ENCODE measurements at regions not wholly inside any gene's neighbourhood (a gene's known extent, or its start where the extent isn't known, plus 50 kb on each side); places are given as distances from the start of the nearest gene placed in this dataset.
A peak's percentile ranks its signal among the peaks of the same experiment; 100 is the strongest.

- DNase-seq (ENCODE audit: low read depth) (no peak), FAIRE-seq (no peak)
- Histone ChIP-seq H3K27me3 (ENCODE audit: control insufficient read depth, insufficient read depth, low read length) (no peaks in the 10 kb centered on the region), H3K36me3 (ENCODE audit: control insufficient read depth, insufficient read depth, low read length) (no peaks in the 10 kb centered on the region), H3K4me3 (ENCODE audit: low read depth, low read length) (no peak overlapping the region)
- no peak for TF ChIP-seq CTCF (IDR thresholded peaks at IDR 0.05; ENCODE audit: insufficient read depth, low read length, severe bottlenecking)
Measured at GRCh38 chr5:111653408-111653807, 103.6 kb downstream of the NREP start.

GRCh38 chr5:111649516-111649915 is 107.5 kb downstream of the NREP start:
- no peak overlapping the region for H3K4me3 ChIP-seq (ENCODE audit: low read depth, low read length)
- no peak for TF ChIP-seq CTCF (IDR thresholded peaks at IDR 0.05; ENCODE audit: insufficient read depth, low read length, severe bottlenecking)
- no peaks in the 10 kb centered on the region for H3K27me3 ChIP-seq (ENCODE audit: control insufficient read depth, insufficient read depth, low read length)
- H3K36me3 ChIP-seq (ENCODE audit: control insufficient read depth, insufficient read depth, low read length) = no peaks in the 10 kb centered on the region
- no peak for DNase-seq (ENCODE audit: low read depth)
- FAIRE-seq = no peak

GRCh38 chr5:111645303-111645838 is 111.6 kb downstream of the NREP start:
- no peak for TF ChIP-seq CTCF (IDR thresholded peaks at IDR 0.05; ENCODE audit: insufficient read depth, low read length, severe bottlenecking)
- no peaks in the 10 kb centered on the region for H3K36me3 ChIP-seq (ENCODE audit: control insufficient read depth, insufficient read depth, low read length)
- H3K27me3 ChIP-seq (ENCODE audit: control insufficient read depth, insufficient read depth, low read length) = no peaks in the 10 kb centered on the region
- DNase-seq (ENCODE audit: low read depth) (no peak), FAIRE-seq (no peak)
- H3K4me3 ChIP-seq (ENCODE audit: low read depth, low read length) = no peak overlapping the region

- no peak for FAIRE-seq
- no peak for TF ChIP-seq CTCF (IDR thresholded peaks at IDR 0.05; ENCODE audit: insufficient read depth, low read length, severe bottlenecking)
- Histone ChIP-seq H3K4me3 (ENCODE audit: low read depth, low read length) (no peak overlapping the region), H3K36me3 (ENCODE audit: control insufficient read depth, insufficient read depth, low read length) (no peaks in the 10 kb centered on the region), H3K27me3 (ENCODE audit: control insufficient read depth, insufficient read depth, low read length) (no peaks in the 10 kb centered on the region)
- no peak for DNase-seq (ENCODE audit: low read depth)
Measured at GRCh38 chr5:111643499-111643898, 113.5 kb downstream of the NREP start.

- Histone ChIP-seq H3K27me3 (ENCODE audit: control insufficient read depth, insufficient read depth, low read length) (no peaks in the 10 kb centered on the region), H3K4me3 (ENCODE audit: low read depth, low read length) (no peak overlapping the region), H3K36me3 (ENCODE audit: control insufficient read depth, insufficient read depth, low read length) (no peaks in the 10 kb centered on the region)
- DNase-seq (ENCODE audit: low read depth) (peak; percentile 89), FAIRE-seq (no peak)
- TF ChIP-seq CTCF (IDR thresholded peaks at IDR 0.05; ENCODE audit: insufficient read depth, low read length, severe bottlenecking) = no peak
Measured at GRCh38 chr5:111641533-111642233, 115.3 kb downstream of the NREP start.

- no peak for FAIRE-seq
- TF ChIP-seq CTCF (IDR thresholded peaks at IDR 0.05; ENCODE audit: insufficient read depth, low read length, severe bottlenecking) = no peak
- Histone ChIP-seq H3K4me3 (ENCODE audit: low read depth, low read length) (no peak overlapping the region), H3K27me3 (ENCODE audit: control insufficient read depth, insufficient read depth, low read length) (no peaks in the 10 kb centered on the region), H3K36me3 (ENCODE audit: control insufficient read depth, insufficient read depth, low read length) (no peaks in the 10 kb centered on the region)
- no peak for DNase-seq (ENCODE audit: low read depth)
Measured at GRCh38 chr5:111639912-111640311, 117.1 kb downstream of the NREP start.
